ENCODE measurements at regions not wholly inside any gene's neighbourhood (a gene's known extent, or its start where the extent isn't known, plus 50 kb on each side); places are given as distances from the start of the nearest gene placed in this dataset.
"Not testable (repeated sequence)": the region's sequence is repeated elsewhere in the genome, so short reads cannot be mapped to it uniquely, and the experiment has no call there.

GRCh38 chr3:171526146-171526545 lies 65.9 kb upstream of the TNIK start:
- DNase-seq (ENCODE audit: extremely low spot score): no peak
- TF ChIP-seq CTCF (IDR thresholded peaks at IDR 0.05; ENCODE audit: control extremely low read depth, extremely low read depth, low read depth, missing control alignments): no peak
- CTCF ChIA-PET: no interaction called here
- POLR2A ChIA-PET: no interaction called here

GRCh38 chr3:171525437-171525836 lies 65.2 kb upstream of the TNIK start:
- TF ChIP-seq CTCF (IDR thresholded peaks at IDR 0.05; ENCODE audit: control extremely low read depth, extremely low read depth, low read depth, missing control alignments): no peak
- ChIA-PET POLR2A (no interaction called here), CTCF (no interaction called here)
- DNase-seq (ENCODE audit: extremely low spot score): no peak

- no peak for DNase-seq (ENCODE audit: extremely low spot score)
- ChIA-PET CTCF (no interaction called here), POLR2A (no interaction called here)
- no peak for TF ChIP-seq CTCF (IDR thresholded peaks at IDR 0.05; ENCODE audit: control extremely low read depth, extremely low read depth, low read depth, missing control alignments)
Measured at GRCh38 chr3:171524921-171525310, 64.7 kb upstream of the TNIK start.

GRCh38 chr3:171522651-171523050 lies 62.4 kb upstream of the TNIK start:
- ChIA-PET POLR2A (no interaction called here), CTCF (interaction anchor here (0.8 kb wide), 1 partner anchor 15 kb away, joined by 3 read pairs; no protein-coding TSS in a partner anchor)
- DNase-seq (ENCODE audit: extremely low spot score): no peak
- no peak for TF ChIP-seq CTCF (IDR thresholded peaks at IDR 0.05; ENCODE audit: control extremely low read depth, extremely low read depth, low read depth, missing control alignments)

GRCh38 chr3:171519423-171519822 lies 59.2 kb upstream of the TNIK start:
- CTCF ChIA-PET; POLR2A ChIA-PET; DNase-seq (ENCODE audit: extremely low spot score): not testable (repeated sequence)

- no peak for TF ChIP-seq CTCF (IDR thresholded peaks at IDR 0.05; ENCODE audit: control extremely low read depth, extremely low read depth, low read depth, missing control alignments)
- ChIA-PET CTCF (interaction anchor here (1.6 to 1.7 kb wide), 2 partner anchors 21 to 26 kb away, joined by 6 to 7 read pairs; no protein-coding TSS in a partner anchor), POLR2A (no interaction called here)
- no peak for DNase-seq (ENCODE audit: extremely low spot score)
Measured at GRCh38 chr3:171516765-171517164, 56.6 kb upstream of the TNIK start.

- no peak for TF ChIP-seq CTCF (IDR thresholded peaks at IDR 0.05; ENCODE audit: control extremely low read depth, extremely low read depth, low read depth, missing control alignments)
- POLR2A ChIA-PET: no interaction called here
- CTCF ChIA-PET: no interaction called here
- DNase-seq (ENCODE audit: extremely low spot score): no peak
Measured at GRCh38 chr3:171514466-171514865, 54.3 kb upstream of the TNIK start.

Measured in GM10248 (cell line).